ENCODE measurements at regions not wholly inside any gene's neighbourhood (a gene's known extent, or its start where the extent isn't known, plus 50 kb on each side); places are given as distances from the start of the nearest gene placed in this dataset.

DNA sequence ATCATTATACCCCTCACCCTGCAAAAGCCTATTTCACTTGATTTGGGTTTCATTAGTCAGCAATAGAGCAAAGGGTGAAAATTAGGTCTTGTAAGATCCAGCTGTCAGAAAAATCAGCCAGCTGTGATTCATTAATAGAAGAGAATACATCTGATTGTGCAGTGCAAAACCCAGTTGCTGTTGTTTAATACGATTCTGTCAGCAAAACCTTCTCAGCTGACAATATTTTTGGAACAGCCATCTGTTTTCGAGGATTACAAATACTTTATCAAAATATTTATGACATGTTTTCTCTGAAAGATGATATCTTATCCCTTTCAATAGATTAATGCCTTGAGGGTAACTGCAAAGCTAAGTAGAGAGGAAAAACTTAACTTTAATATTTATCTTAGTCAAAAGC lies 1354.0 kb upstream of the RAG2 start:
- TF ChIP-seq, protein P1, sequence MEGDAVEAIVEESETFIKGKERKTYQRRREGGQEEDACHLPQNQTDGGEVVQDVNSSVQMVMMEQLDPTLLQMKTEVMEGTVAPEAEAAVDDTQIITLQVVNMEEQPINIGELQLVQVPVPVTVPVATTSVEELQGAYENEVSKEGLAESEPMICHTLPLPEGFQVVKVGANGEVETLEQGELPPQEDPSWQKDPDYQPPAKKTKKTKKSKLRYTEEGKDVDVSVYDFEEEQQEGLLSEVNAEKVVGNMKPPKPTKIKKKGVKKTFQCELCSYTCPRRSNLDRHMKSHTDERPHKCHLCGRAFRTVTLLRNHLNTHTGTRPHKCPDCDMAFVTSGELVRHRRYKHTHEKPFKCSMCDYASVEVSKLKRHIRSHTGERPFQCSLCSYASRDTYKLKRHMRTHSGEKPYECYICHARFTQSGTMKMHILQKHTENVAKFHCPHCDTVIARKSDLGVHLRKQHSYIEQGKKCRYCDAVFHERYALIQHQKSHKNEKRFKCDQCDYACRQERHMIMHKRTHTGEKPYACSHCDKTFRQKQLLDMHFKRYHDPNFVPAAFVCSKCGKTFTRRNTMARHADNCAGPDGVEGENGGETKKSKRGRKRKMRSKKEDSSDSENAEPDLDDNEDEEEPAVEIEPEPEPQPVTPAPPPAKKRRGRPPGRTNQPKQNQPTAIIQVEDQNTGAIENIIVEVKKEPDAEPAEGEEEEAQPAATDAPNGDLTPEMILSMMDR (IDR thresholded peaks at IDR 0.05 in 2 of 3, conservative IDR thresholded peaks at IDR 0.05 in 1 of 3; ENCODE audit: borderline replicate concordance in 1 of 3, insufficient read depth in 1 of 3, low read depth in 2 of 3, low read length in 2 of 3), result no peak
- no peak for TF ChIP-seq EZH2phosphoT487 (IDR thresholded peaks at IDR 0.05; ENCODE audit: borderline replicate concordance)
- TF ChIP-seq YY1 (IDR thresholded peaks at IDR 0.05; ENCODE audit: extremely low read depth, insufficient replicate concordance, low read depth, low read length), result no peak
- no peak for TF ChIP-seq POLR2A (IDR thresholded peaks at IDR 0.05; ENCODE audit: borderline replicate concordance, extremely low read depth, insufficient read depth, insufficient read length)
- no peak for TF ChIP-seq SIN3A (IDR thresholded peaks at IDR 0.05; ENCODE audit: low read depth)
- no peak for TF ChIP-seq ZFX (IDR thresholded peaks at IDR 0.05)
